ENCODE measurements at regions not wholly inside any gene's neighbourhood (a gene's known extent, or its start where the extent isn't known, plus 50 kb on each side); places are given as distances from the start of the nearest gene placed in this dataset.

GRCh38 chr4:186939226-186939625 is 215.6 kb upstream of the FAT1 start:
- CTCF ChIA-PET = interaction anchor here (0.6 kb wide), 1 partner anchor 221 kb away, joined by 6 read pairs; no protein-coding TSS in a partner anchor
- no peak for DNase-seq (ENCODE audit: low spot score)
- POLR2A ChIA-PET (ENCODE audit: low non-redundant PET) = no interaction called here
- H3K27ac ChIP-seq = no peak overlapping the region
- TF ChIP-seq CTCF (conservative IDR thresholded peaks at IDR 0.05; ENCODE audit: low read depth) = no peak

GRCh38 chr4:186939766-186940165 is 216.1 kb upstream of the FAT1 start:
- ChIA-PET CTCF (no interaction called here), POLR2A (ENCODE audit: low non-redundant PET) (no interaction called here)
- TF ChIP-seq CTCF (conservative IDR thresholded peaks at IDR 0.05; ENCODE audit: low read depth) = no peak
- no peak overlapping the region for H3K27ac ChIP-seq
- no peak for DNase-seq (ENCODE audit: low spot score)

- ChIA-PET POLR2A (ENCODE audit: low non-redundant PET) (no interaction called here), CTCF (no interaction called here)
- TF ChIP-seq CTCF (conservative IDR thresholded peaks at IDR 0.05; ENCODE audit: low read depth) = no peak
- H3K27ac ChIP-seq = no peak overlapping the region
- DNase-seq (ENCODE audit: low spot score) = no peak
These were observed 216.8 kb upstream of the FAT1 start for GRCh38 chr4:186940476-186940875.

- CTCF ChIA-PET = no interaction called here
- no peak for TF ChIP-seq CTCF (conservative IDR thresholded peaks at IDR 0.05; ENCODE audit: low read depth)
- H3K27ac ChIP-seq = no peak overlapping the region
- POLR2A ChIA-PET (ENCODE audit: low non-redundant PET) = no interaction called here
- no peak for DNase-seq (ENCODE audit: low spot score)
These were observed 219.2 kb upstream of the FAT1 start for GRCh38 chr4:186942758-186943377.

- CTCF ChIA-PET = no interaction called here
These were observed 219.8 kb upstream of the FAT1 start for GRCh38 chr4:186943411-186943810.

GRCh38 chr4:186946136-186946535 is 222.5 kb upstream of the FAT1 start:
- no peak for TF ChIP-seq CTCF (conservative IDR thresholded peaks at IDR 0.05; ENCODE audit: low read depth)
- CTCF ChIA-PET = no interaction called here
- POLR2A ChIA-PET (ENCODE audit: low non-redundant PET) = no interaction called here
- no peak for DNase-seq (ENCODE audit: low spot score)
- H3K27ac ChIP-seq = no peak overlapping the region

More at GRCh38 chr4:186943411-186943810, 219.8 kb upstream of the FAT1 start:
- no peak overlapping the region for H3K27ac ChIP-seq
- DNase-seq (ENCODE audit: low spot score) = no peak
- TF ChIP-seq CTCF (conservative IDR thresholded peaks at IDR 0.05; ENCODE audit: low read depth) = no peak
- POLR2A ChIA-PET (ENCODE audit: low non-redundant PET) = no interaction called here

All from RWPE1 (cell line).